Lower leg skin (tissue), 3 donors: ENCODE measurements at regions not wholly inside any gene's neighbourhood (a gene's known extent, or its start where the extent isn't known, plus 50 kb on each side); places are given as distances from the start of the nearest gene placed in this dataset.
"Not testable (repeated sequence)": the region's sequence is repeated elsewhere in the genome, so short reads cannot be mapped to it uniquely, and the experiment has no call there.

Source experiments
- POLR2A ChIP-seq, 2 donors: fragments of 450-650 bp; IDR thresholded peaks; one replicate each; pipeline ENCODE4 v1.6.1; 2016 to 2017; ENCODE audit warnings: antibody characterized with exemption in 2 of 2, mild to moderate bottlenecking in 1 of 2, moderate library complexity in 1 of 2
- TF ChIP-seq, protein P1 (sequence below), 3 donors: fragments of 450-650 bp; IDR thresholded peaks; one replicate each; pipeline ENCODE4 v1.5.1; 2016; ENCODE audit warnings: antibody characterized with exemption in 3 of 3, mild to moderate bottlenecking in 3 of 3, moderate library complexity in 2 of 3

DNA sequence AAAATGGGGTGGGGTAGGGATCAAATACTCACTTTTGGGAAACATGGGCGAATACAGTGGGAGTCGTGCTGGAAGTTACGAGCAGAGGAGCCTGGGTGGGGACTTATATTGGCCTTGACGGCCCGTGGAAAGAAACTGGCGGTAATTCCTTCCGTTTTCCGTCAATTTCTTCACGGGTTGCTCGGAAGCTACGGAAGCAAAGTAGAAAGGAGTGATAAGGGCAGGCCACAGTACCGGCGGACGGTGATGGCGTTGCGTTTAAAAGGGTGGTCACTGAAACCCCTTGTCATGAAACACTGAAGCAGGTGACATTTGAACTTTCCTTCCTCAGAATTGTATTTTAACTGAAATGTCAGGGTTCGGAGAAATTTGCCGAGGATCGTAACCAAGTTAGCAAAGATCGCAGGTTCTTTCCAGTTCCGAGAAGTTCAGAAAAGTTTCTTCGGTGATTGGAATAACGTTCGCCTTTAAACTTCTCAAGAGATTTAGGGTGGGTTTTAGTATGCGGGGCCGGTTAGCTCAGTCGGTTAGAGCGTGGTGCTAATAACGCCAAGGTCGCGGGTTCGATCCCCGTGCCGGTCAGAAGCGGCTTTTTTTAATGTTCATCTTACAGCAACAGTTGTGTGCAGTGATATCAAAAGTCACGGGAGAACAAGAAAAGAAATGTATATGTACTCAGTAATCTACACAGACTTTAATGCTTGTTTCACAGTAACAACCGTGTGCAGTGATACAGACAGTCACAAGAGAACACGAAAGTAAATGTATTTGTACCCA is 482.5 kb downstream of the PRIM2 start:
- TF ChIP-seq, protein P1, sequence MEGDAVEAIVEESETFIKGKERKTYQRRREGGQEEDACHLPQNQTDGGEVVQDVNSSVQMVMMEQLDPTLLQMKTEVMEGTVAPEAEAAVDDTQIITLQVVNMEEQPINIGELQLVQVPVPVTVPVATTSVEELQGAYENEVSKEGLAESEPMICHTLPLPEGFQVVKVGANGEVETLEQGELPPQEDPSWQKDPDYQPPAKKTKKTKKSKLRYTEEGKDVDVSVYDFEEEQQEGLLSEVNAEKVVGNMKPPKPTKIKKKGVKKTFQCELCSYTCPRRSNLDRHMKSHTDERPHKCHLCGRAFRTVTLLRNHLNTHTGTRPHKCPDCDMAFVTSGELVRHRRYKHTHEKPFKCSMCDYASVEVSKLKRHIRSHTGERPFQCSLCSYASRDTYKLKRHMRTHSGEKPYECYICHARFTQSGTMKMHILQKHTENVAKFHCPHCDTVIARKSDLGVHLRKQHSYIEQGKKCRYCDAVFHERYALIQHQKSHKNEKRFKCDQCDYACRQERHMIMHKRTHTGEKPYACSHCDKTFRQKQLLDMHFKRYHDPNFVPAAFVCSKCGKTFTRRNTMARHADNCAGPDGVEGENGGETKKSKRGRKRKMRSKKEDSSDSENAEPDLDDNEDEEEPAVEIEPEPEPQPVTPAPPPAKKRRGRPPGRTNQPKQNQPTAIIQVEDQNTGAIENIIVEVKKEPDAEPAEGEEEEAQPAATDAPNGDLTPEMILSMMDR (IDR thresholded peaks at IDR 0.05), result not testable (repeated sequence)
- TF ChIP-seq POLR2A (IDR thresholded peaks at IDR 0.05), result not testable (repeated sequence)
